Jurkat, Clone E6-1 (cell line): ENCODE measurements at regions not wholly inside any gene's neighbourhood (a gene's known extent, or its start where the extent isn't known, plus 50 kb on each side); places are given as distances from the start of the nearest gene placed in this dataset.
"Not testable (repeated sequence)": the region's sequence is repeated elsewhere in the genome, so short reads cannot be mapped to it uniquely, and the experiment has no call there.

Experiments
- DNase-seq: peaks from one replicate; pipeline ENCODE4 v3.0.0-alpha.2; 2011; ENCODE audit warnings: low read depth, low spot score
- H3K4me3 ChIP-seq: 2 replicates; pipeline ENCODE4 v1.5.1; 2011; ENCODE audit warnings: mild to moderate bottlenecking, low read length, control low read depth, moderate library complexity

GRCh38 chr20:26160916-26161315, 464.3 kb upstream of the ZNF337 start:
- not testable (repeated sequence) for DNase-seq, H3K4me3 ChIP-seq

GRCh38 chr20:26154224-26154623, 457.6 kb upstream of the ZNF337 start:
- H3K4me3 ChIP-seq = no peak overlapping the region
- no peak for DNase-seq

- DNase-seq = peak; percentile 3
- no peak overlapping the region for H3K4me3 ChIP-seq
Measured at GRCh38 chr20:26135325-26136110, 438.9 kb upstream of the ZNF337 start.

- no peak for DNase-seq
- no peak overlapping the region for H3K4me3 ChIP-seq
Measured at GRCh38 chr20:26134606-26135005, 438.0 kb upstream of the ZNF337 start.

GRCh38 chr20:26133794-26134193, 437.1 kb upstream of the ZNF337 start:
- peak; percentile 7 for DNase-seq
- H3K4me3 ChIP-seq = not testable (repeated sequence)

- not testable (repeated sequence) for DNase-seq, H3K4me3 ChIP-seq
Measured at GRCh38 chr20:26120920-26121319, 424.3 kb upstream of the ZNF337 start.

- DNase-seq, H3K4me3 ChIP-seq: not testable (repeated sequence)
Measured at GRCh38 chr20:26094498-26094897, 397.8 kb upstream of the ZNF337 start.

- H3K4me3 ChIP-seq, DNase-seq: not testable (repeated sequence)
Measured at GRCh38 chr20:26091921-26092320, 395.3 kb upstream of the ZNF337 start.

GRCh38 chr20:26086195-26086594, 389.5 kb upstream of the ZNF337 start:
- not testable (repeated sequence) for H3K4me3 ChIP-seq

GRCh38 chr20:26073972-26074371, 377.3 kb upstream of the ZNF337 start:
- not testable (repeated sequence) for H3K4me3 ChIP-seq, DNase-seq

More at GRCh38 chr20:26086195-26086594, 389.5 kb upstream of the ZNF337 start:
- not testable (repeated sequence) for DNase-seq

- not testable (repeated sequence) for DNase-seq, H3K4me3 ChIP-seq
Measured at GRCh38 chr20:26059324-26059723, 362.7 kb upstream of the ZNF337 start.

GRCh38 chr20:26058446-26058845, 361.8 kb upstream of the ZNF337 start:
- DNase-seq, H3K4me3 ChIP-seq: not testable (repeated sequence)

GRCh38 chr20:26057135-26057752, 360.6 kb upstream of the ZNF337 start:
- not testable (repeated sequence) for H3K4me3 ChIP-seq, DNase-seq

GRCh38 chr20:26025792-26026191, 329.1 kb upstream of the ZNF337 start:
- not testable (repeated sequence) for H3K4me3 ChIP-seq, DNase-seq

- not testable (repeated sequence) for H3K4me3 ChIP-seq, DNase-seq
Measured at GRCh38 chr20:26010942-26011276, 314.3 kb upstream of the ZNF337 start.

- DNase-seq, H3K4me3 ChIP-seq: not testable (repeated sequence)
Measured at GRCh38 chr20:26010224-26010941, 313.7 kb upstream of the ZNF337 start.

- not testable (repeated sequence) for DNase-seq, H3K4me3 ChIP-seq
Measured at GRCh38 chr20:26009402-26010223, 313.0 kb upstream of the ZNF337 start.

- not testable (repeated sequence) for DNase-seq, H3K4me3 ChIP-seq
Measured at GRCh38 chr20:26008026-26008425, 311.4 kb upstream of the ZNF337 start.

GRCh38 chr20:26006164-26006563, 309.5 kb upstream of the ZNF337 start:
- not testable (repeated sequence) for DNase-seq, H3K4me3 ChIP-seq
